ENCODE measurements at regions not wholly inside any gene's neighbourhood (a gene's known extent, or its start where the extent isn't known, plus 50 kb on each side); places are given as distances from the start of the nearest gene placed in this dataset.
"Not testable (repeated sequence)": the region's sequence is repeated elsewhere in the genome, so short reads cannot be mapped to it uniquely, and the experiment has no call there.

GRCh38 chr7:46784732-46785131 is 797.2 kb downstream of the TNS3 start:
- DNase-seq = no peak

- no peak for DNase-seq
Measured at GRCh38 chr7:46781901-46782439, 799.9 kb downstream of the TNS3 start.

GRCh38 chr7:46776790-46777189 is 805.1 kb downstream of the TNS3 start:
- no peak for DNase-seq

GRCh38 chr7:46775776-46776175 is 806.1 kb downstream of the TNS3 start:
- no peak for DNase-seq

- DNase-seq = no peak
Measured at GRCh38 chr7:46775020-46775419, 806.9 kb downstream of the TNS3 start.

GRCh38 chr7:46774515-46774914 is 807.4 kb downstream of the TNS3 start:
- DNase-seq = no peak

- no peak for DNase-seq
Measured at GRCh38 chr7:46772776-46773175, 809.1 kb downstream of the TNS3 start.

GRCh38 chr7:46767071-46767470 is 814.8 kb downstream of the TNS3 start:
- no peak for DNase-seq

- DNase-seq = no peak
Measured at GRCh38 chr7:46764100-46764936, 817.6 kb downstream of the TNS3 start.

GRCh38 chr7:46763344-46763743 is 818.6 kb downstream of the TNS3 start:
- DNase-seq = no peak

GRCh38 chr7:46759711-46760480 is 822.0 kb downstream of the TNS3 start:
- no peak for DNase-seq

GRCh38 chr7:46756996-46757395 is 824.9 kb downstream of the TNS3 start:
- DNase-seq = no peak

- no peak for DNase-seq
Measured at GRCh38 chr7:46756256-46756655, 825.7 kb downstream of the TNS3 start.

GRCh38 chr7:46755120-46756034 is 826.5 kb downstream of the TNS3 start:
- DNase-seq = no peak

- no peak for DNase-seq
Measured at GRCh38 chr7:46754140-46754720, 827.7 kb downstream of the TNS3 start.

GRCh38 chr7:46753662-46754061 is 828.2 kb downstream of the TNS3 start:
- no peak for DNase-seq

GRCh38 chr7:46752881-46753366 is 829.0 kb downstream of the TNS3 start:
- no peak for DNase-seq

- not testable (repeated sequence) for DNase-seq
Measured at GRCh38 chr7:46751927-46752723, 829.8 kb downstream of the TNS3 start.

GRCh38 chr7:46751471-46751870 is 830.4 kb upstream of the IGFBP3 start:
- no peak for DNase-seq

- no peak for DNase-seq
Measured at GRCh38 chr7:46750321-46750865, 829.3 kb upstream of the IGFBP3 start.
